MG63 (cell line): ENCODE measurements at regions not wholly inside any gene's neighbourhood (a gene's known extent, or its start where the extent isn't known, plus 50 kb on each side); places are given as distances from the start of the nearest gene placed in this dataset.
A peak's percentile ranks its signal among the peaks of the same experiment; 100 is the strongest.

ENCODE experiments used
- DNase-seq: peaks from one replicate; pipeline ENCODE4 v3.0.0-alpha.2; 2020
- H3K27me3 ChIP-seq: fragments of 250-450 bp; sonication (Bioruptor Pico); 2 replicates; pipeline ENCODE4 v1.5.1; 2020; ENCODE audit warnings: mild to moderate bottlenecking, moderate library complexity
- H3K36me3 ChIP-seq: fragments of 250-450 bp; sonication (Bioruptor Pico); 2 replicates; pipeline ENCODE4 v1.5.1; 2020; ENCODE audit warnings: mild to moderate bottlenecking, moderate library complexity
- H3K4me3 ChIP-seq: fragments of 250-450 bp; sonication (Bioruptor Pico); 2 replicates; pipeline ENCODE4 v1.5.1; 2020; ENCODE audit warnings: mild to moderate bottlenecking, moderate library complexity
- H3K9me3 ChIP-seq: fragments of 250-450 bp; sonication (Bioruptor Pico); 2 replicates; pipeline ENCODE4 v1.5.1; 2020; ENCODE audit warnings: mild to moderate bottlenecking, moderate library complexity

- Histone ChIP-seq H3K9me3 (no peaks in the 10 kb centered on the region; the same call in 1 of the 2 replicates), H3K27me3 (no peaks in the 10 kb centered on the region), H3K4me3 (no peak overlapping the region), H3K36me3 (no peaks in the 10 kb centered on the region)
- DNase-seq = no peak
These were observed 568.9 kb downstream of the ANXA1 start for GRCh38 chr9:73720601-73721000.

- no peaks in the 10 kb centered on the region for H3K36me3 ChIP-seq
- no peak overlapping the region for H3K4me3 ChIP-seq
- no peaks in the 10 kb centered on the region for H3K27me3 ChIP-seq
- DNase-seq = no peak
- H3K9me3 ChIP-seq = no peaks in the 10 kb centered on the region
These were observed 584.6 kb downstream of the ANXA1 start for GRCh38 chr9:73736270-73736669.

DNA sequence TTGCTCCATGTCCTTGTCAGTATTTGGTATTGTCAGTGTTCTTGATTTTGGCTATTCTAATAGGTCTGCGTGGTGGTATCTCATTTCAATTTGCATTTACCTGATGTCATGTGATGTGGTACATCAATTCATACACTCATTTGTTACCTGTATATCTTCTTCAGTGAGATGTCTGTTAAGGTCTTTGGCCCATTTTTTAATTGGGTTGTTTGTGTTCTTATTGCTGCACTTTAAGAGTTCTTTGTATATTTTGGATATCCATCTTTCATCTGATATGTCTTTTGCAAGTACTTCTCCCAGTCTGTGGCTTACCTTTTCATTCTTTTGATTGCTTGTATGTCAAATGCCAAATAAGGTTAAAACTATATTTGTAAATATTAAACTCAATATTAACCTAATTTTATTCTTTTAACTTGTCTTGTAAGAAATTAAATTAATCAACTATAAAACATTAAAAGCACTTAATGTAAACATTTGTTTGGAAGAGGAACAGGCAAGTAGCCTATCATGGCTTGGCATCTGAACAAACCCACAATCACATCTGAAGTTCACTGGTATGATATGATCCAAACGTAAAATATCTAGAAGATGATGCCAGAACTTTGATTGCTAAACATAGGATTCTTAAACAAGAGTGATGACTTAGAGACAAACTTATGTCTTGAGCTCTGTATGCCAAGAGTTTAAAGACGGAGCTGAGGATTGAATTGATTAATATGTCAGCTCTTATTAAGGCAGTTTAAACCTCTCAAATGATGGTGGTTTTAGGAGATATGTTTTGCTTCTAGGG, 587.3 kb downstream of the ANXA1 start:
- no peaks in the 10 kb centered on the region for H3K9me3 ChIP-seq
- no peak overlapping the region for H3K4me3 ChIP-seq
- no peak for DNase-seq
- no peaks in the 10 kb centered on the region for H3K36me3 ChIP-seq
- H3K27me3 ChIP-seq = no peaks in the 10 kb centered on the region

- no peak overlapping the region for H3K4me3 ChIP-seq
- no peak for DNase-seq
- no peaks in the 10 kb centered on the region for H3K9me3 ChIP-seq
- no peaks in the 10 kb centered on the region for H3K27me3 ChIP-seq
- no peaks in the 10 kb centered on the region for H3K36me3 ChIP-seq
These were observed 589.7 kb downstream of the ANXA1 start for GRCh38 chr9:73741316-73741715.

DNA sequence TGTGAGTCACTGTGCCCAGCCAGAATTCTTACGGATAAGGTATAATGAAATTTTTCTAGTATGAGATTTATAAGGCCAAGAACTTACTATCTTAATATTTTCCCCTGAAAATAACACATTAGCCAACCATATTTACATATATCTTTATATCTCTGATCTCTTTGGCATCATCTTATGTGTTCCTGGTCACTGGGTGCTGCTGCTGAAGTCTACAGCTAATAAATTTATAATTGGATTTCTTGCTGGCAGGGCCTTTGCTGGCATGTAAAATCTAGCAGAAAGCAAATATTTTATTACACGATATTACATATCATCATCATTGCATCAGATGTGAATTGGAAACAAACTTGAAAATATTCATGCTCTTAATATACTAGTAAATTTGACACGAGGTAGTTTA, 590.7 kb downstream of the ANXA1 start:
- Histone ChIP-seq H3K27me3 (no peaks in the 10 kb centered on the region), H3K36me3 (no peaks in the 10 kb centered on the region), H3K9me3 (no peaks in the 10 kb centered on the region), H3K4me3 (no peak overlapping the region)
- peak; percentile 5 for DNase-seq

GRCh38 chr9:73743826-73744225, 592.2 kb downstream of the ANXA1 start:
- H3K9me3 ChIP-seq = no peaks in the 10 kb centered on the region
- H3K4me3 ChIP-seq = no peak overlapping the region
- H3K27me3 ChIP-seq = no peaks in the 10 kb centered on the region
- H3K36me3 ChIP-seq = no peaks in the 10 kb centered on the region
- DNase-seq = no peak

DNA sequence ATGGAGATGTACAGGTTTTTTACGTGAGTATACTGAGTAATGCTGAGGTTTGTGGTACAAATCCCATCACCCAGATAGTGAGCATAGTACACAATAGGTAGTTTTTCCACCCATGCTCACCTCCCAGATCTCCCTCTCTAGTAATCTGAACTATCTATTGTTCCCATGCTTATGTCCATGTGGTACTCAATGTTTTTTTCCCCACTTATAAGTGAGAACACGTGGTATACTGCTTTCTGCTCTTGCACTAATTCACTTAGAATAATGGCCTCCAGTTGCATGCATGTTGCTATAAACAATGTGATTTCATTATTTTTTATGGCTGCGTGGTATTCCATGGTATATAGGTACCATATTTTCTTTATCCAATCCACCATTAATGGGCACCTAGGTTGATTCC, 593.9 kb downstream of the ANXA1 start:
- DNase-seq = no peak
- no peaks in the 10 kb centered on the region for H3K9me3 ChIP-seq
- H3K27me3 ChIP-seq = no peaks in the 10 kb centered on the region
- H3K4me3 ChIP-seq = no peak overlapping the region
- H3K36me3 ChIP-seq = no peaks in the 10 kb centered on the region

- DNase-seq = no peak
- Histone ChIP-seq H3K9me3 (no peaks in the 10 kb centered on the region), H3K36me3 (no peaks in the 10 kb centered on the region), H3K4me3 (no peak overlapping the region), H3K27me3 (no peaks in the 10 kb centered on the region)
These were observed 601.5 kb downstream of the ANXA1 start for GRCh38 chr9:73753171-73753570.

DNA sequence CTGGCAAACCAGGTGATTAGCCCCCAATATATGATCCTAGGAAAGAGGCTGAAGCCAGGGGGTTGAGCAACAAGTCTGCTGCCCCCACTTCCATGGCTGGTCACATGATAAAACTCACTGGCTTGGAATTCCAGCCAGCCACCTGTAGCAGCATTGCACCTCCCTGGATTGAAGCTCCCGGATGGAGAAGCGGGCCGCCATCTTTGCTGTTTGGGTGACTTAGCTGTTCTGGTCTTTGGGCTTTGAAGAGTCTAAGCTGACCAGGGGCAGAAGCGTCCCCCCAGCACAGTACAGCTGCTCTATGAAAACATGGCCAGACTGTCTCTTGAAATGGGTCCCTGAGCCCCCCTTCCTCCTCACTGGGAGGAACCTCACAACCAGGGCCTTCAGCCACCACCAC, 610.2 kb downstream of the ANXA1 start:
- H3K9me3 ChIP-seq = no peaks in the 10 kb centered on the region
- no peaks in the 10 kb centered on the region for H3K27me3 ChIP-seq
- no peak overlapping the region for H3K4me3 ChIP-seq
- no peak for DNase-seq
- H3K36me3 ChIP-seq = no peaks in the 10 kb centered on the region

DNA sequence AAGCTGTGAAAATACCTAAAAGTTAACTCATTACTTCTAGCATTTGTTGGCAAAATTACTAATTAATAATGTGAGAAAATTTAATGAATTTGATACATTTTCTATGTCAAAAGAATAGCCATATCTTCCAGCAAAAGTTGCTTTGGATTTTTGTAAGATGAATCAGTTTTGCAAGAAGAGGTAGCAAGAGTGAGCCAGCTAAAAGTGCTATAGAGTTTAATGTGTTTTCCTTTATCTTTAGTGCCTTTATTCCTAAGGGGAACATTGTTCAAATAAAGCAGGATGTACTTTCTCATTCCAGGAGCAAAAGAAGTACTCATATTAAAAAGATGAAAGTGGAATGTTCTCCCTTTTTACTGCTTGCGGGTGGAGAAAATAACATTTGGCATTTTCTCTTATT, 622.2 kb downstream of the ANXA1 start:
- Histone ChIP-seq H3K36me3 (no peaks in the 10 kb centered on the region), H3K9me3 (no peaks in the 10 kb centered on the region), H3K4me3 (no peak overlapping the region), H3K27me3 (no peaks in the 10 kb centered on the region)
- DNase-seq = no peak

DNA sequence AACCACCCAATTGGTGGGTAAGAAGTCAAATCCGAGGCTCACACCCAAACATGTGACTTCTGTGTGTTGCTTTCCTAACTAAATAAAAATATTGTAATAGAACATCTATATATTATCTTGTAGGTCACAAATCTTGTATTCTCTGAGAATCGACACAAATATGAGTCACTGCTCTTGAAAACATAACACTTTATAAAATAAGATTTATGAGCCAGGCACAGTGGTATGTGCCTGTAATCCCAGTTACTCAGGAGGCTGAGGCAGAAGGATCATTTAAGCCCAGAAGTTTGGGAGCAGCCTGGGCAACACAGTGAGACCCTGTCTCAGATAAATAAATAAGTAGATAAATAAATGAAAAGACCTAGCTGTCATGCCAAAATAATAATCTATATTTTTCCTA, 624.1 kb downstream of the ANXA1 start:
- no peaks in the 10 kb centered on the region for H3K36me3 ChIP-seq
- DNase-seq = no peak
- H3K4me3 ChIP-seq = no peak overlapping the region
- no peaks in the 10 kb centered on the region for H3K27me3 ChIP-seq
- no peaks in the 10 kb centered on the region for H3K9me3 ChIP-seq

DNA sequence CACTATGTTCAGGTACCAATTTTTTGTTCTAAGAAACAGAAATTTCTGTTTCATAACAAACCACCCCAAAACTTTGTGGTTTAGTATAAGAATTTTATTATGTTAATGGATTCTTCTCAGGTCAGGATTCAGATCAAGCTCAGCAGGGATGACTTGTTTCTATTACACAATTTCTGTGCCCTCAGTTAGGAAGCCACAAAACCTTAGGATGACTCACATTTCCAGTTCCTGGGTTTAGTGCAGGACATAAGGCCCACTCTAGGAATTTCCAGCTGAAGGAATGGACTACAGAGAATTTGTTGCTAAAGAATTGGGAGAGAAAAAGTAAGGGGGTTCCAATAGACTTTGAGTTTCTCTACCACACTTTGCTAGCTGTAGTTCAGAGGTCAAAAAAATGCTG, 629.3 kb downstream of the ANXA1 start:
- H3K36me3 ChIP-seq = no peaks in the 10 kb centered on the region
- no peak overlapping the region for H3K4me3 ChIP-seq
- peak; percentile 15 for DNase-seq
- H3K9me3 ChIP-seq = no peaks in the 10 kb centered on the region
- no peaks in the 10 kb centered on the region for H3K27me3 ChIP-seq

DNA sequence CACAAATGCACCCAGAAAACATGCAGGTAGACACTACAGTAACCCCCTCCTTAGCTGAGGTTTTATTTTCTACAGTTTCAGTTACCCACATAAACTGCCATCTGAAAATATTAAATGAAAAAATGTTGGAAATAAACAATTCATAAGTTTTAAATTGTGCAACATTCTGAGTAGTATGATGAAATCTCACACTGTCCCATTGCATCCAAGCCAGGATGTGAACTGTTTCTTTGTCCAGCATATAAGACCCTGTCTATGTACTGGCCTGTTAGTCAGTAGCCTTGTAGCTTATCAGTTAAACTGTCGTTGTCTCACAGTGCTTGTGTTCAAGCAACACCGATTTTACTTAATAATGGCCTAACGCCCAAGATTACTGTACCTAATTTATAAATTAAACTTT, 630.5 kb downstream of the ANXA1 start:
- Histone ChIP-seq H3K27me3 (no peaks in the 10 kb centered on the region), H3K36me3 (no peaks in the 10 kb centered on the region), H3K9me3 (no peaks in the 10 kb centered on the region), H3K4me3 (no peak overlapping the region)
- no peak for DNase-seq

GRCh38 chr9:73799446-73799845, 647.8 kb downstream of the ANXA1 start:
- Histone ChIP-seq H3K36me3 (no peaks in the 10 kb centered on the region), H3K27me3 (no peaks in the 10 kb centered on the region), H3K4me3 (no peak overlapping the region), H3K9me3 (no peaks in the 10 kb centered on the region)
- no peak for DNase-seq

- no peak for DNase-seq
- no peaks in the 10 kb centered on the region for H3K27me3 ChIP-seq
These were observed 653.4 kb downstream of the ANXA1 start for GRCh38 chr9:73805111-73805510.

DNA sequence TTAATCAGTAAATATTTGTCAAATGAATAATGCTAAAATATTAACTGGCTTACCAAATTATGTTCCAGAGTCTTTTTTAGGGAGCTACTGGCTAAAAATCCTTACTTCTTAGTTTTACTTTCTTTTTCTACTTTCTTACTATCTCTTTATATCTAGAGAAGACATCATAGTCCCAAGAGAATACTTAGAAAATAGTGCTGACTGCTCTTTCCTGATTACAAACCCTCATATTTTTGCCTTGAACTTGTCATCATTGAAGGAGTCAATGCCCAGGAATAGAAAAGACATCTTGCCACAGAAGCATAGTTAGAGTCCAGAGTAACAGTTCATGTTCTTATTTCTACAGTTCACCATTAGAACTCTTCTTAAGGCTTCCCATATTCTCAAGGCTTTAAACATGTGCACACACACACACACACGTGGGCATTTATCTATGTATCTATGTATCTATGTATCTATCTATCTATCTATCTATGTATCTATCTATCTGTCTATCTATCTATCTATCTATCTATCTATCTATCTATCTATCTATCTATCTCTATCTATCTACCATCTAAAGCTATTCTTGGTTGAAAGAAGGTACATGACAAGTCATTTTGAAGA, 654.3 kb downstream of the ANXA1 start:
- Histone ChIP-seq H3K36me3 (no peaks in the 10 kb centered on the region), H3K9me3 (no peaks in the 10 kb centered on the region), H3K4me3 (no peak overlapping the region), H3K27me3 (no peaks in the 10 kb centered on the region)
- DNase-seq = no peak

More at GRCh38 chr9:73805111-73805510, 653.4 kb downstream of the ANXA1 start:
- Histone ChIP-seq H3K9me3 (no peaks in the 10 kb centered on the region), H3K4me3 (no peak overlapping the region), H3K36me3 (no peaks in the 10 kb centered on the region)

GRCh38 chr9:73806876-73807275, 655.2 kb downstream of the ANXA1 start:
- Histone ChIP-seq H3K4me3 (no peak overlapping the region), H3K9me3 (no peaks in the 10 kb centered on the region), H3K27me3 (no peaks in the 10 kb centered on the region), H3K36me3 (no peaks in the 10 kb centered on the region)
- DNase-seq = no peak

DNA sequence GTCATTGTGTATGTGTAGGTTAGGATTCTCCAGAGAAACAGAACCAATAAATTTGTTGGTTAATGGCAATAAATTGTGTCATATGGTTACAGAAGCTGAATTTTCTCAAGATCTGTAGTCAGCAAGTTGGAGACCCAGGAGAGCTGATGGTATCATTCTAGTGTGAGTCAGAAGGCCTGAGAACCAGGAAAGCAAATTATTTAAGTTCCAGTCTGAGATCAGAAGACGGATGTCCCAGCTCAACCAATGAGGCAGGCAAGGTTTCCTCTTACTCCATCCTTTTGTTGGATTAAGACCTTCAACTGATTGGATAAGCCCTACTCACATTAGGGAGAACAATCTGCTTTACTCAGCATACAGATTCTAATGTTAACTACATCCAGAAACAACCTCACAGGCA, 656.3 kb downstream of the ANXA1 start:
- Histone ChIP-seq H3K9me3 (no peaks in the 10 kb centered on the region), H3K27me3 (no peaks in the 10 kb centered on the region), H3K36me3 (no peaks in the 10 kb centered on the region), H3K4me3 (no peak overlapping the region)
- DNase-seq = no peak
